Uterus (tissue), 3 donors: ENCODE measurements at regions not wholly inside any gene's neighbourhood (a gene's known extent, or its start where the extent isn't known, plus 50 kb on each side); places are given as distances from the start of the nearest gene placed in this dataset.
"Not testable (repeated sequence)": the region's sequence is repeated elsewhere in the genome, so short reads cannot be mapped to it uniquely, and the experiment has no call there.

Experiments
- DNase-seq, 2 donors: peaks; one replicate each; pipeline ENCODE4 v3.0.0-alpha.2; 2019 to 2020
- H3K27ac ChIP-seq, 2 donors: fragments of 200-600 bp; sonication (generic); 1 replicate in 1 of 2; 2 replicates in 1 of 2; pipeline ENCODE4 v1.5.1; 2016 to 2018
- H3K27me3 ChIP-seq, 2 donors: fragments of 200-600 bp; sonication (generic); one replicate each; pipeline ENCODE4 v1.5.1; 2018 to 2019; ENCODE audit warnings: control low read depth in 1 of 2
- H3K36me3 ChIP-seq, 2 donors: fragments of 200-600 bp; sonication (generic); one replicate each; pipeline ENCODE4 v1.5.1; 2019; ENCODE audit warnings: control low read depth in 1 of 2
- H3K4me1 ChIP-seq, 2 donors: fragments of 200-600 bp; sonication (generic); one replicate each; pipeline ENCODE4 v1.5.1; 2018 to 2019; ENCODE audit warnings: control low read depth in 1 of 2
- H3K4me3 ChIP-seq, 2 donors: fragments of 200-600 bp; sonication (generic); 1 replicate in 1 of 2; 2 replicates in 1 of 2; pipeline ENCODE4 v1.5.1; 2018 to 2019; ENCODE audit warnings: mild to moderate bottlenecking in 1 of 2
- H3K9me3 ChIP-seq, 2 donors: fragments of 200-600 bp; sonication (generic); one replicate each; pipeline ENCODE4 v1.5.1; 2019; ENCODE audit warnings: control low read depth in 1 of 2
- POLR2A ChIP-seq, 2 donors: fragments of 450-650 bp; IDR thresholded peaks; one replicate each; pipeline ENCODE4 v1.6.1; 2016; ENCODE audit warnings: antibody characterized with exemption in 2 of 2, mild to moderate bottlenecking in 1 of 2, moderate library complexity in 1 of 2
- intact Hi-C: fragments of 100-400 bp; cut with DNase I; formaldehyde crosslinking; loops from one replicate; pipeline ENCODE4 v1.15.1; 2023; ENCODE audit warnings: low total_unique reads
- TF ChIP-seq, protein P1 (sequence below), 4 experiments: fragments of 200-600 bp in 2 of 4; fragments of 450-650 bp in 2 of 4; sonication (generic) in 2 of 4; IDR thresholded peaks; one replicate each; pipeline ENCODE4 v1.5.1; 2016 to 2019; ENCODE audit warnings: antibody characterized with exemption in 4 of 4, mild to moderate bottlenecking in 2 of 4, moderate library complexity in 1 of 4
- donor health status: DM: yes; HTN: yes; CAD: no.

GRCh38 chrX:125492439-125492838 is 172.8 kb downstream of the TEX13C start:
- DNase-seq, result no peak
- no peaks in the 10 kb centered on the region for H3K9me3 ChIP-seq
- intact Hi-C loops, result no loop called here
- H3K36me3 ChIP-seq, result no peaks in the 10 kb centered on the region
- H3K4me3 ChIP-seq, result no peak overlapping the region
- H3K27ac ChIP-seq, result peak overlapping the region; percentile 34 to 55
- no peak for TF ChIP-seq POLR2A (IDR thresholded peaks at IDR 0.05)
- TF ChIP-seq, protein P1, sequence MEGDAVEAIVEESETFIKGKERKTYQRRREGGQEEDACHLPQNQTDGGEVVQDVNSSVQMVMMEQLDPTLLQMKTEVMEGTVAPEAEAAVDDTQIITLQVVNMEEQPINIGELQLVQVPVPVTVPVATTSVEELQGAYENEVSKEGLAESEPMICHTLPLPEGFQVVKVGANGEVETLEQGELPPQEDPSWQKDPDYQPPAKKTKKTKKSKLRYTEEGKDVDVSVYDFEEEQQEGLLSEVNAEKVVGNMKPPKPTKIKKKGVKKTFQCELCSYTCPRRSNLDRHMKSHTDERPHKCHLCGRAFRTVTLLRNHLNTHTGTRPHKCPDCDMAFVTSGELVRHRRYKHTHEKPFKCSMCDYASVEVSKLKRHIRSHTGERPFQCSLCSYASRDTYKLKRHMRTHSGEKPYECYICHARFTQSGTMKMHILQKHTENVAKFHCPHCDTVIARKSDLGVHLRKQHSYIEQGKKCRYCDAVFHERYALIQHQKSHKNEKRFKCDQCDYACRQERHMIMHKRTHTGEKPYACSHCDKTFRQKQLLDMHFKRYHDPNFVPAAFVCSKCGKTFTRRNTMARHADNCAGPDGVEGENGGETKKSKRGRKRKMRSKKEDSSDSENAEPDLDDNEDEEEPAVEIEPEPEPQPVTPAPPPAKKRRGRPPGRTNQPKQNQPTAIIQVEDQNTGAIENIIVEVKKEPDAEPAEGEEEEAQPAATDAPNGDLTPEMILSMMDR (IDR thresholded peaks at IDR 0.05), result no peak
- H3K4me1 ChIP-seq, result no peaks in the 10 kb centered on the region
- H3K27me3 ChIP-seq, result no peaks in the 10 kb centered on the region

GRCh38 chrX:125493004-125493403 is 173.3 kb downstream of the TEX13C start:
- H3K36me3 ChIP-seq, DNase-seq, intact Hi-C loops, H3K27me3 ChIP-seq, H3K4me1 ChIP-seq, H3K9me3 ChIP-seq, H3K4me3 ChIP-seq: not testable (repeated sequence)
- H3K27ac ChIP-seq, result peak overlapping the region; percentile 40 to 55

- no peaks in the 10 kb centered on the region for H3K36me3 ChIP-seq
- intact Hi-C loops, result no loop called here
- no peak for DNase-seq
- H3K27ac ChIP-seq, result no peak overlapping the region
- TF ChIP-seq, protein P1 (IDR thresholded peaks at IDR 0.05), result no peak
- no peak for TF ChIP-seq POLR2A (IDR thresholded peaks at IDR 0.05)
- no peaks in the 10 kb centered on the region for H3K9me3 ChIP-seq
- no peaks in the 10 kb centered on the region for H3K4me1 ChIP-seq
- no peaks in the 10 kb centered on the region for H3K27me3 ChIP-seq
- H3K4me3 ChIP-seq, result no peak overlapping the region
Measured at GRCh38 chrX:125497667-125498066, 178.0 kb downstream of the TEX13C start.

DNA sequence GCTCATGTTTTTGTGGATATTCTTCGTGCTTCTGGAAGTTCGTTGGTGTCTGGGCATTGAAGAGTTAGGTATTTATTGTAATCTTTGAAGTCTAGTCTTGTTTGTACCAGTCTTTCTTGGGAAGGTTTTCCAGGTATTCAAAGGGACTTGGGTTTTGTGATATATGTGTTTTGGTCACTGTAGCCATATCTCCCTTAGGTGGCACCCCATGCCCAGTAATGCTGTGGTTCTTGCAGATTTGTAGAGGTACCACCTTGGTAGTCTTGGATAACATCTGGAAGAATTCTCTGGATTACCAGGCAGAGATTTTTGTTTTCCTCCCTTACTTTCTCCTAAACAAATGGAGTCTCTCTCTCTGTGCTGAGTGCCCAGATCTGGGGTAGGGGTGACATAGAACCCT is 184.1 kb downstream of the TEX13C start:
- Histone ChIP-seq H3K27me3 (no peaks in the 10 kb centered on the region), H3K9me3 (no peaks in the 10 kb centered on the region), H3K27ac (no peak overlapping the region), H3K4me1 (no peaks in the 10 kb centered on the region), H3K4me3 (no peak overlapping the region), H3K36me3 (no peaks in the 10 kb centered on the region)
- no peak for DNase-seq
- TF ChIP-seq, protein P1 (IDR thresholded peaks at IDR 0.05), result no peak
- TF ChIP-seq POLR2A (IDR thresholded peaks at IDR 0.05), result no peak
- intact Hi-C loops, result no loop called here

GRCh38 chrX:125505207-125505606 is 185.5 kb downstream of the TEX13C start:
- no peaks in the 10 kb centered on the region for H3K4me1 ChIP-seq
- no peak for TF ChIP-seq POLR2A (IDR thresholded peaks at IDR 0.05)
- TF ChIP-seq, protein P1 (IDR thresholded peaks at IDR 0.05), result no peak
- no peak overlapping the region for H3K27ac ChIP-seq
- no peak for DNase-seq
- intact Hi-C loops, result no loop called here
- no peaks in the 10 kb centered on the region for H3K9me3 ChIP-seq
- no peaks in the 10 kb centered on the region for H3K36me3 ChIP-seq
- no peak overlapping the region for H3K4me3 ChIP-seq
- H3K27me3 ChIP-seq, result no peaks in the 10 kb centered on the region

DNA sequence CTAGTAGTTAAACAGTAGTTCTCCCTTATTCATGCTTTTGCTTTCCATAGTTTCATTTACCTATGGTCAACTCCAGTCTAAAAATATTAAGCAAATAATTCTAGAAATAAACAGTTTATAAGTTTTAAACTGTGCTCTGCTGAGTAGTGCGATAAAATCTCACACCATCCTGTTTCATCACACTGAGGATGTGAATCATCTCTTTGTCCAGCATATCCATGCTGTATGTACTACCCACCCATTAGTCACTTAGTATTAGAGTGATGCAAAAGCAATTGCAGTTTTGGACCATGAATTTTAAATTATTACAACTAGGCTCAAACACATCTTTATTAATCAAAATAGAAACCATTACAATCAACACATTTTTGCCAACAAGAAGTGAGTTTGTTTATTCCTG is 187.4 kb downstream of the TEX13C start:
- no peaks in the 10 kb centered on the region for H3K9me3 ChIP-seq
- TF ChIP-seq POLR2A (IDR thresholded peaks at IDR 0.05), result no peak
- TF ChIP-seq, protein P1 (IDR thresholded peaks at IDR 0.05), result no peak
- no peaks in the 10 kb centered on the region for H3K4me1 ChIP-seq
- no peak for DNase-seq
- no peaks in the 10 kb centered on the region for H3K36me3 ChIP-seq
- H3K27ac ChIP-seq, result no peak overlapping the region
- no peak overlapping the region for H3K4me3 ChIP-seq
- intact Hi-C loops, result no loop called here
- no peaks in the 10 kb centered on the region for H3K27me3 ChIP-seq
